Caco-2 (cell line): ENCODE measurements at regions not wholly inside any gene's neighbourhood (a gene's known extent, or its start where the extent isn't known, plus 50 kb on each side); places are given as distances from the start of the nearest gene placed in this dataset.

Source experiments
- BruUV-seq: library from RNA; stranded (reverse); fragments of 400-500 nt; replicated peaks from 2 replicates; lab custom pipeline; 2021; lab: Mats Ljungman, UMichigan
- CTCF ChIA-PET: fragments of 300-600 bp; sonication (Branson Sonifier 250); formaldehyde crosslinking; loops from one replicate; lab custom pipeline; 2022; ENCODE audit warnings: antibody characterized with exemption; lab: Charles Lee
- POLR2A ChIA-PET: fragments of 300-600 bp; sonication (Branson Sonifier 250); formaldehyde crosslinking; loops from one replicate; lab custom pipeline; 2022; ENCODE audit warnings: antibody characterized with exemption; lab: Charles Lee
- DNase-seq, 2 experiments: peaks; one replicate each; pipeline versions ENCODE4 v3.0.0 to v3.0.0-alpha.2; 2020 to 2022
- H3K27me3 ChIP-seq: replicated peaks from 2 replicates; pipeline ENCODE4 v1.6.0; 2011; ENCODE audit warnings: low read length; ENCODE audit not compliant: control insufficient read depth, insufficient read depth
- H3K36me3 ChIP-seq: 2 replicates; pipeline ENCODE4 v1.5.1; 2011; ENCODE audit warnings: low read length; ENCODE audit not compliant: control insufficient read depth, insufficient read depth
- H3K4me1 ChIP-seq: fragments of 250-450 bp; sonication (Bioruptor Pico); 2 replicates; pipeline ENCODE4 v1.5.1; 2020; ENCODE audit warnings: mild to moderate bottlenecking
- H3K4me3 ChIP-seq: 2 replicates; pipeline ENCODE4 v1.5.1; 2011; ENCODE audit warnings: low read depth, mild to moderate bottlenecking, control low read depth, low read length
- H3K9me3 ChIP-seq: fragments of 250-450 bp; sonication (Bioruptor Pico); 2 replicates; pipeline ENCODE4 v1.5.1; 2020; ENCODE audit warnings: mild to moderate bottlenecking, moderate library complexity
- H3K27ac Mint-ChIP-seq: one replicate; pipeline ENCODE4 v1.8.0; 2022; ENCODE audit warnings: mixed read lengths; ENCODE audit not compliant: unreplicated experiment
- H3K27me3 Mint-ChIP-seq: one replicate; pipeline ENCODE4 v1.8.0; 2022; ENCODE audit warnings: mixed read lengths; ENCODE audit not compliant: insufficient read depth, unreplicated experiment
- H3K36me3 Mint-ChIP-seq: one replicate; pipeline ENCODE4 v1.8.0; 2022; ENCODE audit warnings: mild to moderate bottlenecking, mixed read lengths; ENCODE audit not compliant: insufficient read depth, unreplicated experiment
- H3K4me1 Mint-ChIP-seq: one replicate; pipeline ENCODE4 v1.8.0; 2022; ENCODE audit warnings: low read depth, mixed read lengths; ENCODE audit not compliant: unreplicated experiment
- H3K4me3 Mint-ChIP-seq: one replicate; pipeline ENCODE4 v1.8.0; 2022; ENCODE audit warnings: mild to moderate bottlenecking, moderate library complexity, mixed read lengths; ENCODE audit not compliant: unreplicated experiment
- H3K9me3 Mint-ChIP-seq: one replicate; pipeline ENCODE4 v1.8.0; 2022; ENCODE audit warnings: mixed read lengths; ENCODE audit not compliant: unreplicated experiment
- intact Hi-C: fragments of 100-400 bp; cut with micrococcal nuclease; formaldehyde crosslinking; loops from one replicate; pipeline ENCODE4 v1.10.0; 2022; ENCODE audit not compliant: unreplicated experiment
- TF ChIP-seq, protein P1 (sequence below), 2 experiments: fragments of 200-600 bp in 1 of 2; IDR thresholded peaks; 1 replicate in 1 of 2; 2 replicates in 1 of 2; pipeline versions ENCODE4 v1.5.1 to v1.8.0; 2011 to 2022; ENCODE audit warnings: antibody characterized with exemption in 1 of 2, control low read depth in 1 of 2, inconsistent platforms in 1 of 2, low read depth in 1 of 2, low read length in 1 of 2, mild to moderate bottlenecking in 1 of 2, moderate library complexity in 1 of 2; ENCODE audit not compliant: insufficient read depth in 1 of 2, severe bottlenecking in 1 of 2, unreplicated experiment in 1 of 2

- POLR2A ChIA-PET = no interaction called here
- Mint-ChIP-seq H3K9me3 (no peaks in the 10 kb centered on the region), H3K27ac (no peak overlapping the region), H3K27me3 (no peaks in the 10 kb centered on the region), H3K4me3 (no peak overlapping the region), H3K4me1 (no peaks in the 10 kb centered on the region), H3K36me3 (no peaks in the 10 kb centered on the region)
- intact Hi-C loops = no loop called here
- Histone ChIP-seq H3K36me3 (no peaks in the 10 kb centered on the region), H3K4me3 (no peak overlapping the region), H3K4me1 (no peaks in the 10 kb centered on the region), H3K9me3 (no peaks in the 10 kb centered on the region), H3K27me3 (no peaks in the 10 kb centered on the region)
- TF ChIP-seq, protein P1, sequence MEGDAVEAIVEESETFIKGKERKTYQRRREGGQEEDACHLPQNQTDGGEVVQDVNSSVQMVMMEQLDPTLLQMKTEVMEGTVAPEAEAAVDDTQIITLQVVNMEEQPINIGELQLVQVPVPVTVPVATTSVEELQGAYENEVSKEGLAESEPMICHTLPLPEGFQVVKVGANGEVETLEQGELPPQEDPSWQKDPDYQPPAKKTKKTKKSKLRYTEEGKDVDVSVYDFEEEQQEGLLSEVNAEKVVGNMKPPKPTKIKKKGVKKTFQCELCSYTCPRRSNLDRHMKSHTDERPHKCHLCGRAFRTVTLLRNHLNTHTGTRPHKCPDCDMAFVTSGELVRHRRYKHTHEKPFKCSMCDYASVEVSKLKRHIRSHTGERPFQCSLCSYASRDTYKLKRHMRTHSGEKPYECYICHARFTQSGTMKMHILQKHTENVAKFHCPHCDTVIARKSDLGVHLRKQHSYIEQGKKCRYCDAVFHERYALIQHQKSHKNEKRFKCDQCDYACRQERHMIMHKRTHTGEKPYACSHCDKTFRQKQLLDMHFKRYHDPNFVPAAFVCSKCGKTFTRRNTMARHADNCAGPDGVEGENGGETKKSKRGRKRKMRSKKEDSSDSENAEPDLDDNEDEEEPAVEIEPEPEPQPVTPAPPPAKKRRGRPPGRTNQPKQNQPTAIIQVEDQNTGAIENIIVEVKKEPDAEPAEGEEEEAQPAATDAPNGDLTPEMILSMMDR (IDR thresholded peaks at IDR 0.05; ENCODE audit: insufficient read depth in 1 of 2, low read depth in 1 of 2, low read length in 1 of 2, severe bottlenecking in 1 of 2, unreplicated experiment in 1 of 2) = no peak
- no TSS peak for BruUV-seq
- no peak for DNase-seq
- CTCF ChIA-PET = no interaction called here
Measured at GRCh38 chr5:93184041-93184440, 397.0 kb downstream of the NR2F1-AS1 start.

- no TSS peak for BruUV-seq
- CTCF ChIA-PET = no interaction called here
- H3K27me3 ChIP-seq = no peaks in the 10 kb centered on the region
- TF ChIP-seq, protein P1 (IDR thresholded peaks at IDR 0.05; ENCODE audit: insufficient read depth in 1 of 2, low read depth in 1 of 2, low read length in 1 of 2, severe bottlenecking in 1 of 2, unreplicated experiment in 1 of 2) = no peak
- POLR2A ChIA-PET = no interaction called here
- Mint-ChIP-seq H3K4me3 (no peak overlapping the region), H3K27me3 (no peaks in the 10 kb centered on the region), H3K36me3 (no peaks in the 10 kb centered on the region), H3K4me1 (no peaks in the 10 kb centered on the region), H3K27ac (no peak overlapping the region), H3K9me3 (no peaks in the 10 kb centered on the region)
- DNase-seq = no peak
- no peaks in the 10 kb centered on the region for H3K9me3 ChIP-seq
- no peak overlapping the region for H3K4me3 ChIP-seq
- H3K36me3 ChIP-seq = no peaks in the 10 kb centered on the region
- intact Hi-C loops = no loop called here
- no peaks in the 10 kb centered on the region for H3K4me1 ChIP-seq
Measured at GRCh38 chr5:93179466-93179865, 401.6 kb downstream of the NR2F1-AS1 start.

GRCh38 chr5:93174930-93175329, 406.1 kb downstream of the NR2F1-AS1 start:
- Mint-ChIP-seq H3K4me1 (no peaks in the 10 kb centered on the region), H3K9me3 (no peaks in the 10 kb centered on the region), H3K36me3 (no peaks in the 10 kb centered on the region), H3K27ac (no peak overlapping the region), H3K4me3 (no peak overlapping the region), H3K27me3 (no peaks in the 10 kb centered on the region)
- TF ChIP-seq, protein P1 (IDR thresholded peaks at IDR 0.05; ENCODE audit: insufficient read depth in 1 of 2, low read depth in 1 of 2, low read length in 1 of 2, severe bottlenecking in 1 of 2, unreplicated experiment in 1 of 2) = no peak
- H3K27me3 ChIP-seq = no peaks in the 10 kb centered on the region
- ChIA-PET POLR2A (no interaction called here), CTCF (no interaction called here)
- intact Hi-C loops = no loop called here
- no peak overlapping the region for H3K4me3 ChIP-seq
- BruUV-seq = no TSS peak
- H3K4me1 ChIP-seq = no peaks in the 10 kb centered on the region
- no peaks in the 10 kb centered on the region for H3K9me3 ChIP-seq
- no peaks in the 10 kb centered on the region for H3K36me3 ChIP-seq
- no peak for DNase-seq
